ENCODE measurements at regions not wholly inside any gene's neighbourhood (a gene's known extent, or its start where the extent isn't known, plus 50 kb on each side); places are given as distances from the start of the nearest gene placed in this dataset.
"Not testable (repeated sequence)": the region's sequence is repeated elsewhere in the genome, so short reads cannot be mapped to it uniquely, and the experiment has no call there.

GRCh38 chrX:40891798-40892197 lies 156.5 kb upstream of the MED14 start:
- DNase-seq, result no peak

GRCh38 chrX:40893251-40893910 lies 158.0 kb upstream of the MED14 start:
- no peak for DNase-seq

- no peak for DNase-seq
These were observed 159.9 kb upstream of the MED14 start for GRCh38 chrX:40895246-40895645.

DNA sequence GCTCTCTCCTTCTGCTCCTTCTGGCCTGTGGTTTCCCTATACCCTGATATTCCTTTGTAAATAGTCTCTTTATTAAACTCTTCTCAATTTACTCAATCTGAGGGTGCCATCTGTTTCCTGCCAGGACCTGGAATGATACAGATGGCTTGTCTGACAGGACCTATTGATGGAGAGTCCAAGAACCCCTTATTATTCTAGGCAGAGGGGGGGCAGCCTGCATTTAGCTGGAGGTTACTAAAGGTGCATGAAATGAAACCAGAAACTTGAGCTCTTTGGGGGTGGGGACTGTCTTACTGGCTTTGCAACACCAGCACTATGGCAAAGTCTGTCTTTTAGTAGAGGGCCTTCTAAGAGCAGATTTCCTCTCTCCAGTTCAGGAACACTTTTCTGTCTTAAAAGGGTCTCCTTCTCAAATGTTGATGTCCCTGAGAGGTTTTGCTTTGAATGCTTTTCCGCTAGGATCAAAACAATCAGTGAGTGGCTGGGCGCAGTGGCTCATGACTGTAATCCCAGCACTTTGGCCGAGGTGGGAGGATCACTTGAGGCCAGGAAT lies 162.5 kb upstream of the MED14 start:
- DNase-seq, result peak; percentile 31

- DNase-seq, result not testable (repeated sequence)
These were observed 169.4 kb upstream of the MED14 start for GRCh38 chrX:40904739-40905138.

- DNase-seq, result no peak
These were observed 172.7 kb upstream of the MED14 start for GRCh38 chrX:40908026-40908425.

DNA sequence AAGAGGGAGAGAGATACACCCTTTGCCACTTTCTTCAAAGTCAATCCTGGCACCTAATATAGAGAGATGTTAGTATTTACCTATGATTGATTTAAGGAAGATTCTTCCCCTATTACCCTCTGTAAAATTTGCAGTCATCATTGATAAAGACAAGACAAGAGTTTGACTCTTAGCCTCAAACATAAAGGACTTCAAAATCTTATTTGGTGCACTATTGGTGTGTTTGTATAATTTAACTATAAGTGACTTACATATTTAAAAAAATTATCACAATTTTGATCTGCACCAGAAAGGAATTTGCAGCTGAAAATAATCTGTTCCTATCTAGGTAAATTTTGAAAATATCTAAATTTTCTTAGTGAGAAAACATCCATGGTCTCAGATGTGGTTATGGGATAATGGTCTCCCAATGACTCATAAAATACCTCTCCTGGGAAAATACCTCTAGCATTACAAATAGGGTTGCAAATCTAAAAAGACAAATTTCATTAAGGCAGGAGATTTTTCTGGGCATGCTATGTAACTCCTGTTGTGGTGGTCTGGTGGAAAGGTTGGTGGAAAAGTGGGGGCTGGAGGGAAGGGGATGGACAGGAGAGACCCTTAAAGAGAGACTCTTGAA lies 173.6 kb upstream of the MED14 start:
- DNase-seq, result no peak

DNA sequence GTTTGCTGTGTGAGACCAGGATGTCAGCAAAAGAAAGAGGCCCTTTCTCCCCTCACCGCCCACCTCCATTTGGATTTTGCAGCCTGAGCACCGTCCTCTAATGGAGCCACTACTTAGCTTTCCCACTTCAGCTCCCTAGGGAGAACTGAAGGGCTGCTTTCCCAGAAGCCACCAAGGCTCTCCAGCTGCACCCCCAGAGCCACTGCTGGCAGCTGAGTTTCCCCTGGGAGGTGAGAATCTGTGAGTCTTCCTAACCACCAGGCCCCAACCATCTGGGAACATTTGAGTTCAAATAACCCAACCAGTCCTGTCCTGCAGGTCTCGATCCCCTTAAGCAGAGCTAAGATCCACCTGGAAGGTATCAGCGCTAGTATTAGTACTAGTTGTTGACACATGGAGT lies 173.1 kb upstream of the USP9X start:
- DNase-seq, result no peak

- DNase-seq, result no peak
These were observed 172.7 kb upstream of the USP9X start for GRCh38 chrX:40912576-40912975.

DNA sequence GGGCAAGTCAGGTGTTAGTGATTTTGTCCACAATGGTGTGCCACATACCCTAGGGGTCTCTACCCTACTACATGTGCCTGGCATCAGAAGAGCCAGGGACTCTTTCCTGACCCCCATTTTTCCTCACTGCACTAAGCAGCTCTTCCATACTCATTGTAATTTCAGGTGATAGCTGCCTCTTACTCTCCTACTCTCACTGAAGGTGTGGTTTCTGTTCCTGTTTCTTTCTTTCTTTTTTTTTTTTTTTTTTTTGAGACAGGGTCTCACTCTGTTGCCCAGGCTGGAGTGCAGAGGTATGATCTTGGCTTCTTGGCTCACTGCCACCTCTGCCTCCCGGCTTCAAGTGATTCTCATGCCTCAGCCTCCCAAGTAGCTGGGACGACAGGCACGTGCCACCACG lies 164.9 kb upstream of the USP9X start:
- no peak for DNase-seq

DNA sequence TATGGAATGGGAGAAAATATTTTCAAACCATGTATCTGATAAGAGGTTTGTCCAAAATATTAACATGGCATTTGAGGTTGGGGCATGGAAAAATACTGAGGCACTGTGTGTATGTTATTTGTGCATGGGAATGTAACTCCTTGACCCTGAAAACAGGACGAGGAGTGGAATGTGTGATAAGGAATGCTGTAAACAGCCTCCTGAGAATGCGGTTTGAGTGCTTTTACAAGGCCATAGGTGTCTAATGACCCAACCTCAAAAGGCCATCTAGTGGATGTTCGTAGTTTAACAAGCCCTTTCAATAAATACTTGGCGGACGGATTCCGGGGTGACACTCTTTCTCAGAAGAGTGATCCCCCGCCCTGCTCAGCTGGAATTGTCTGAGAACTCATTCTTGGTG lies 162.9 kb upstream of the USP9X start:
- DNase-seq, result peak; percentile 22

- DNase-seq, result not testable (repeated sequence)
These were observed 158.4 kb upstream of the USP9X start for GRCh38 chrX:40926739-40927427.

DNA sequence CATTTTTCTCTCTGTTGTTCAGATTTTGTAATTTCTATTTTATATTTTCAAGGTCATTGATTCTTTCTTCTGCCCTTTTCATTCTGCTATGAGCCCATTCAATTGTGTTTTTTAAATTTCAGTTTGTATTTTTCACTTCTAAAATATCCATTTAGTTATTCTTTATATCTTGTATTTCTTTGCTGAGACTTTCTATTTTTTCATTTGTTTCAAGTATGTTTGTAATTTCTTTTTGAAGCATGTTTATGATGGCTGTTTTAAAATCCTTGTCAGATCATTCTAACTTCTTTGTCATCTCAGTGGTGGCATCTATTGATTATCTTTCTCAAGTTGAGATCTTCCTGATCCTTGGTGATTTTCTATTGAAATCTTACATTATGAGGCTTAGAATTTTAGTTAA lies 157.2 kb upstream of the USP9X start:
- no peak for DNase-seq

- no peak for DNase-seq
These were observed 153.3 kb upstream of the USP9X start for GRCh38 chrX:40931921-40932320.

GRCh38 chrX:40933132-40933705 lies 152.0 kb upstream of the USP9X start:
- DNase-seq, result peak; percentile 27

- peak; percentile 46 for DNase-seq
These were observed 151.4 kb upstream of the USP9X start for GRCh38 chrX:40933706-40934425.

DNA sequence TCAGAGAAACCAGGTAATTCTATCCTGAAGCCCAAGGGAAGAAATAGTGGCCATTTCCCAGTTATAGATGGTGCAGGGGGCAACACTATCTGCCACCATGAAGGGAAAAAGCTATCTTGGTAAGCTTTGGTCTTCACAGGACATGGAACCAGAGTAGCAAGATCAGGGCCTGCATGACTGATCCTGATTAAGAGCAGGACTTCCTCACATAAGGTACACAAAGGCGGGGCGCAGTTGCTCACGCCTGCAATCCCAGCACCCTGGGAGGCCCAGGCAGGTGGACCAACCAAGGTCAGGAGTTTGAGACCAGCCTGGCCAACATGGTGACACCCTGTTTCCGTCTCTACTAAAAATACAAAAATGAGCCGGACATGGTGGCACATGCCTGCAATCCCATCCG lies 148.4 kb upstream of the USP9X start:
- no peak for DNase-seq

DNA sequence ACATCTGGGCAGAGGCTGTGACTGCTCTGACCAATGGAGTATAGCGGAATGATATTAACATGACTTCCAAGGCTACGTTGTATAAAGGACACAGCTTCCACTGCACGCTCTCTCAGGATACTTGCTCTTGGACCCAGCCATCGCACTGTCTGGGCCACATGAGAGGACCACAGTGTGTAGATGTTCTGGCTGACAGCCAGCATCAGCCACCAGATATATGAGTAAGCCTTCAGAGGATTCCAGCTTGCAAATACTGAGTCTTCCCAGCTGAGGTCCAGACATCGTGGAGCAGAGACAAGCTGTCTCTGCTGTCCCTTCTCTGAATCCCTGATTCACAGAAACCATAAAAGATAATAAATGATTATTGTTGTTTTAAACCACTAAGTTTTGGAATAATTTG lies 146.8 kb upstream of the USP9X start:
- no peak for DNase-seq

GRCh38 chrX:40943093-40943641 lies 142.1 kb upstream of the USP9X start:
- no peak for DNase-seq

DNA sequence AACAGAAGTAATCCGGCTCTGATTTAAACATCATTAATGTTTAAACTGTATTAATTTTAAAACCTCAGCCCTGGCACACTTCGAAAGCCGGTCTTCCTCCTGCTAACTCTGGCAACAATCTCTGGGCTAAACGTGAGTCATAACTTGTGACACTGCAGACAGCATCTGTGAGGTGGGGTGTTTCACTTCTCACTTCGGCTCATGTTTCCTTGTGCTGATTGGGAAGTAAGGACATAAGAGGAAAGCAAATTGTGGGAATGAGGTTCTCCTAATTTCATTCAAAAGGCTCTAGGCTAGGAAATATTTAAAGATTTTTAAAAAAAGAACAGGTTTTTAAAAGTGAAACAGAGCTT lies 139.9 kb upstream of the USP9X start:
- no peak for DNase-seq

DNA sequence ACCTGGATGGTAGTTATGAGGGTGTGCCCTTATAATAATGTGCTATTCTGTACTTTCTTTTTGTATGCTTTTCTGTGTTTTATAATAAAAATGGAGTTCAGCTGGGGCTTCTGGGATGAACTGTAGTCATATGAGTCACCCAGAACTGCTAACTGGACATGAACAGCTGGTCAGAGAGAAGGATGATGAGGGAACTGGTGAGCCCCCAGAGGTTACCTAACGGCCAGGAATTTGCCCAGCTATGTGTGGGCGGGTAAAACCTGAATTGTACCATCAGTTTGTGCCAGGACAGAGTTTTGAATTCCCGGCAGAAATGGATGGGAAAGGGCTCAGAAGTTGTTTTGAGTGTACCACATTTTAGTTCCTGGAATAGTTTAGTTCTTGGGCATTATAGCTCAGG lies 138.0 kb upstream of the USP9X start:
- no peak for DNase-seq

GRCh38 chrX:40949071-40949470 lies 136.2 kb upstream of the USP9X start:
- no peak for DNase-seq

Measured in renal pelvis (tissue), 1 donor.